LNCAP (cell line): ENCODE measurements at regions not wholly inside any gene's neighbourhood (a gene's known extent, or its start where the extent isn't known, plus 50 kb on each side); places are given as distances from the start of the nearest gene placed in this dataset.

Experiments used
- CTCF ChIP-seq: fragments of 450-650 bp; IDR thresholded peaks from 2 replicates; pipeline ENCODE4 v1.5.1; 2017; ENCODE audit warnings: mild to moderate bottlenecking

- TF ChIP-seq CTCF: no peak
These were observed 77.7 kb upstream of the DBX2 start for GRCh38 chr12:45128637-45129036.

GRCh38 chr12:45130881-45131281, 80.0 kb upstream of the DBX2 start:
- peak; percentile 87 for TF ChIP-seq CTCF

- TF ChIP-seq CTCF: no peak
These were observed 80.6 kb upstream of the DBX2 start for GRCh38 chr12:45131506-45131905.

- TF ChIP-seq CTCF: no peak
These were observed 77.3 kb upstream of the ANO6 start for GRCh38 chr12:45138609-45139008.

- no peak for TF ChIP-seq CTCF
These were observed 67.9 kb upstream of the ANO6 start for GRCh38 chr12:45148006-45148405.

- TF ChIP-seq CTCF: no peak
These were observed 67.3 kb upstream of the ANO6 start for GRCh38 chr12:45148619-45149018.

GRCh38 chr12:45165284-45165683, 50.6 kb upstream of the ANO6 start:
- no peak for TF ChIP-seq CTCF

- TF ChIP-seq CTCF: no peak
These were observed 49.8 kb upstream of the ANO6 start for GRCh38 chr12:45166056-45166455.
